GM12891 (cell line): ENCODE measurements at regions not wholly inside any gene's neighbourhood (a gene's known extent, or its start where the extent isn't known, plus 50 kb on each side); places are given as distances from the start of the nearest gene placed in this dataset.

Experiments
- POLR2A ChIP-seq: IDR thresholded peaks from 2 replicates; pipeline ENCODE4 v1.6.1; 2011; ENCODE audit warnings: low read depth, low read length, control low read depth
- POLR2AphosphoS5 ChIP-seq: IDR thresholded peaks from 2 replicates; pipeline ENCODE4 v1.6.1; 2011; ENCODE audit warnings: low read depth, low read length, control low read depth
- POU2F2 ChIP-seq: IDR thresholded peaks from 2 replicates; pipeline ENCODE4 v1.6.1; 2011; ENCODE audit warnings: low read depth, mild to moderate bottlenecking, control low read depth, low read length, moderate library complexity
- SPI1 ChIP-seq: IDR thresholded peaks from 2 replicates; pipeline ENCODE4 v1.6.1; 2011; ENCODE audit warnings: low read depth, low read length, control low read depth
- TAF1 ChIP-seq: IDR thresholded peaks from 2 replicates; pipeline ENCODE4 v1.6.1; 2011; ENCODE audit warnings: low read depth, low read length, control low read depth

DNA sequence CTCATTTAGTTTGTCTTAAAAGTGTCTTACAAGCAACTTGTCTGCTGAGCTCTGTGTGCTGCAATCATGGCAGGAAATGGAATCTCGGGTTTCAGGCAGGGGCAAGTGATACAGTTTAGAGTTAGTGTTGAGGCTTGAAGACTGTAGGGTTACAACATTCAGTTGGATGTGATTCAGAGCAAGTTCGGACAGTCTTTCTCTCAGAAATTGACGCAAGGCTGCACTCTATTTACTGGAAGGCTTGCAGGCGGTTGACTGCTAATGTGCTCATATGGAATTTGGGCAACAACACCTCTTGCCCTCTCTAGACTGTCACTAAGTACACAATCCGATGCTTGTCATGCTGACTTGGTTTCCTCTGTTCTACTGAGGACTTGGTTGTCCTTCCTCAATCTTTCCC lies 161.7 kb upstream of the BMPER start:
- TF ChIP-seq POLR2A = no peak
- no peak for TF ChIP-seq TAF1
- TF ChIP-seq POLR2AphosphoS5 = no peak
- no peak for TF ChIP-seq SPI1
- no peak for TF ChIP-seq POU2F2
